Smooth muscle cell (in vitro differentiated cells): ENCODE measurements at regions not wholly inside any gene's neighbourhood (a gene's known extent, or its start where the extent isn't known, plus 50 kb on each side); places are given as distances from the start of the nearest gene placed in this dataset.

Experiments used
- DNase-seq: peaks from one replicate; lab custom pipeline; 2025; ENCODE audit not compliant: unreplicated experiment; lab: John Stamatoyannopoulos, UW
- H2AFZ ChIP-seq: fragments of 200-600 bp; sonication (generic); 2 replicates; pipeline ENCODE4 v1.6.0; 2016; ENCODE audit warnings: antibody characterized with exemption, low read depth, mild to moderate bottlenecking
- H3F3A ChIP-seq: fragments of 200-600 bp; sonication (generic); 2 replicates; pipeline ENCODE4 v1.6.0; 2017; ENCODE audit warnings: antibody characterized with exemption, low read depth
- H3K27ac ChIP-seq: fragments of 200-600 bp; sonication (generic); 2 replicates; pipeline ENCODE4 v1.5.1; 2016; ENCODE audit warnings: low read depth, mild to moderate bottlenecking
- H3K27me3 ChIP-seq: fragments of 200-600 bp; sonication (generic); 2 replicates; pipeline ENCODE4 v1.6.1; 2016; ENCODE audit warnings: low read depth, mild to moderate bottlenecking
- H3K36me3 ChIP-seq: fragments of 200-600 bp; sonication (generic); 2 replicates; pipeline ENCODE4 v1.5.1; 2016; ENCODE audit warnings: low read depth
- H3K4me1 ChIP-seq: fragments of 200-600 bp; sonication (generic); 2 replicates; pipeline ENCODE4 v1.5.1; 2016; ENCODE audit warnings: low read depth
- H3K4me2 ChIP-seq: fragments of 200-600 bp; sonication (generic); 2 replicates; pipeline ENCODE4 v1.6.0; 2016; ENCODE audit warnings: mild to moderate bottlenecking
- H3K4me3 ChIP-seq: fragments of 200-600 bp; sonication (generic); 2 replicates; pipeline ENCODE4 v1.5.1; 2016; ENCODE audit warnings: mild to moderate bottlenecking
- H3K79me2 ChIP-seq: fragments of 200-600 bp; sonication (generic); 2 replicates; pipeline ENCODE4 v1.6.0; 2016; ENCODE audit warnings: low read depth, mild to moderate bottlenecking
- H3K9ac ChIP-seq: fragments of 200-600 bp; sonication (generic); 2 replicates; pipeline ENCODE4 v1.6.0; 2016; ENCODE audit warnings: low read depth
- H3K9me3 ChIP-seq: fragments of 200-600 bp; sonication (generic); replicated peaks from 2 replicates; pipeline ENCODE4 v1.5.1; 2016; ENCODE audit warnings: low read depth
- H4K20me1 ChIP-seq: fragments of 200-600 bp; sonication (generic); 2 replicates; pipeline ENCODE4 v1.6.0; 2016; ENCODE audit warnings: low read depth
- CTCF ChIP-seq: fragments of 200-600 bp; sonication (generic); IDR thresholded peaks from 2 replicates; pipeline ENCODE4 v1.5.1; 2017; ENCODE audit warnings: borderline replicate concordance, mild to moderate bottlenecking, antibody characterized with exemption; ENCODE audit not compliant: insufficient read depth, poor library complexity, severe bottlenecking
- WGBS: methylation state at CpG from one replicate; pipeline ENCODE4 v1.1.7; 2016; ENCODE audit warnings: low lambda C conversion rate; 5-methylcytosine and 5-hydroxymethylcytosine counted together

GRCh38 chr3:80445053-80445452 lies 677.3 kb upstream of the ROBO1 start:
- Histone ChIP-seq H3K9me3 (no peaks in the 10 kb centered on the region), H3K27me3 (no peaks in the 10 kb centered on the region), H3K9ac (no peak overlapping the region), H3K4me1 (no peaks in the 10 kb centered on the region), H3K36me3 (no peaks in the 10 kb centered on the region), H4K20me1 (no peaks in the 10 kb centered on the region), H2AFZ (no peak overlapping the region), H3K4me2 (no peak overlapping the region), H3K27ac (no peak overlapping the region), H3K4me3 (no peak overlapping the region), H3K79me2 (no peaks in the 10 kb centered on the region), H3F3A (no peaks in the 10 kb centered on the region)
- TF ChIP-seq CTCF, result no peak
- DNase-seq, result no peak
- 75% methylated on average over 1 of the region's 1 CpG for WGBS

GRCh38 chr3:80439490-80439889 lies 671.7 kb upstream of the ROBO1 start:
- H2AFZ ChIP-seq, result no peak overlapping the region
- H3K36me3 ChIP-seq, result no peaks in the 10 kb centered on the region
- no peaks in the 10 kb centered on the region for H3F3A ChIP-seq
- no peak overlapping the region for H3K27ac ChIP-seq
- H3K79me2 ChIP-seq, result no peaks in the 10 kb centered on the region
- H3K27me3 ChIP-seq, result no peaks in the 10 kb centered on the region
- no peak overlapping the region for H3K9ac ChIP-seq
- H3K4me3 ChIP-seq, result no peak overlapping the region
- no peaks in the 10 kb centered on the region for H3K9me3 ChIP-seq
- no peak for TF ChIP-seq CTCF
- no peaks in the 10 kb centered on the region for H3K4me1 ChIP-seq
- no peak for DNase-seq
- no peaks in the 10 kb centered on the region for H4K20me1 ChIP-seq
- no peak overlapping the region for H3K4me2 ChIP-seq
- WGBS, result 81% methylated on average over 4 of the region's 4 CpGs

- H3K4me2 ChIP-seq, result no peak overlapping the region
- 78% methylated on average over 3 of the region's 3 CpGs for WGBS
These were observed 666.6 kb upstream of the ROBO1 start for GRCh38 chr3:80434366-80434765.

More at GRCh38 chr3:80434366-80434765, 666.6 kb upstream of the ROBO1 start:
- DNase-seq, result no peak
- Histone ChIP-seq H2AFZ (no peak overlapping the region), H3K79me2 (no peaks in the 10 kb centered on the region), H3K9me3 (no peaks in the 10 kb centered on the region), H4K20me1 (no peaks in the 10 kb centered on the region), H3K9ac (no peak overlapping the region), H3F3A (no peaks in the 10 kb centered on the region), H3K27me3 (no peaks in the 10 kb centered on the region), H3K27ac (no peak overlapping the region), H3K4me3 (no peak overlapping the region), H3K4me1 (no peaks in the 10 kb centered on the region), H3K36me3 (no peaks in the 10 kb centered on the region)
- no peak for TF ChIP-seq CTCF
